Common myeloid progenitor, CD34-positive (primary cell): ENCODE measurements at regions not wholly inside any gene's neighbourhood (a gene's known extent, or its start where the extent isn't known, plus 50 kb on each side); places are given as distances from the start of the nearest gene placed in this dataset.
"Not testable (repeated sequence)": the region's sequence is repeated elsewhere in the genome, so short reads cannot be mapped to it uniquely, and the experiment has no call there.

Experiments used
- CTCF ChIA-PET: fragments of 350-600 bp; sonication (Branson Sonifier 250); formaldehyde crosslinking; loops from one replicate; lab custom pipeline; 2021; ENCODE audit warnings: antibody characterized with exemption; lab: Charles Lee
- POLR2A ChIA-PET: fragments of 350-600 bp; sonication (Branson Sonifier 250); formaldehyde crosslinking; loops from one replicate; lab custom pipeline; 2021; ENCODE audit warnings: antibody characterized with exemption; lab: Charles Lee
- DNase-seq, 3 donors: peaks; one replicate each; pipeline versions ENCODE4 v3.0.0 to v3.0.0-alpha.2; 2013
- H3K27ac ChIP-seq, 2 experiments: 1 replicate in 1 of 2; 2 replicates in 1 of 2; pipeline ENCODE4 v1.7.0; 2013; ENCODE audit warnings: inconsistent platforms in 2 of 2, low read length in 2 of 2, mild to moderate bottlenecking in 2 of 2, low read depth in 1 of 2, moderate library complexity in 1 of 2; ENCODE audit not compliant: severe bottlenecking in 2 of 2, insufficient read depth in 1 of 2, poor library complexity in 1 of 2
- H3K27me3 ChIP-seq, 5 experiments: replicated peaks in 2 of 5; 1 replicate in 3 of 5; 2 replicates in 2 of 5; pipeline versions ENCODE4 v1.6.1 to v1.7.0; 2013; ENCODE audit warnings: low read length in 4 of 5, mild to moderate bottlenecking in 2 of 5, moderate library complexity in 2 of 5, inconsistent platforms in 1 of 5; ENCODE audit not compliant: insufficient read depth in 5 of 5, control insufficient read depth in 4 of 5
- H3K36me3 ChIP-seq, 4 experiments: 1 replicate in 2 of 4; 2 replicates in 2 of 4; pipeline versions ENCODE4 v1.6.1 to v1.7.0; 2013; ENCODE audit warnings: low read length in 3 of 4, control low read depth in 1 of 4, mild to moderate bottlenecking in 1 of 4; ENCODE audit not compliant: control insufficient read depth in 4 of 4, insufficient read depth in 4 of 4
- H3K4me1 ChIP-seq, 4 experiments: 1 replicate in 3 of 4; 2 replicates in 1 of 4; pipeline versions ENCODE4 v1.6.1 to v1.7.1; 2013; ENCODE audit warnings: low read length in 3 of 4, mild to moderate bottlenecking in 3 of 4, control low read depth in 1 of 4, inconsistent platforms in 1 of 4, moderate library complexity in 1 of 4; ENCODE audit not compliant: control insufficient read depth in 4 of 4, insufficient read depth in 4 of 4; ENCODE audit errors: control extremely low read depth in 1 of 4
- H3K4me3 ChIP-seq, 7 experiments: 1 replicate in 4 of 7; 2 replicates in 3 of 7; pipeline versions ENCODE4 v1.5.1 to v1.7.0; 2013; ENCODE audit warnings: mild to moderate bottlenecking in 7 of 7, low read length in 6 of 7, moderate library complexity in 6 of 7, inconsistent platforms in 2 of 7, low read depth in 2 of 7, control low read depth in 1 of 7; ENCODE audit not compliant: insufficient read depth in 4 of 7, control insufficient read depth in 1 of 7; ENCODE audit errors: extremely low read depth in 1 of 7
- H3K9me3 ChIP-seq, 5 experiments: 1 replicate in 4 of 5; 2 replicates in 1 of 5; pipeline versions ENCODE4 v1.6.1 to v1.7.1; 2013; ENCODE audit warnings: low read length in 4 of 5, mild to moderate bottlenecking in 2 of 5, inconsistent platforms in 1 of 5, low read depth in 1 of 5, moderate library complexity in 1 of 5; ENCODE audit not compliant: control insufficient read depth in 4 of 5, insufficient read depth in 2 of 5; ENCODE audit errors: control extremely low read depth in 1 of 5
- WGBS: methylation state at CpG from one replicate; pipeline ENCODE4 v1.1.5; 2013; ENCODE audit not compliant: insufficient coverage; 5-methylcytosine and 5-hydroxymethylcytosine counted together

GRCh38 chr10:117856426-117856825 is 190.3 kb downstream of the RAB11FIP2 start:
- H3K27ac ChIP-seq, H3K36me3 ChIP-seq, H3K4me3 ChIP-seq, CTCF ChIA-PET, H3K4me1 ChIP-seq, DNase-seq, POLR2A ChIA-PET, H3K9me3 ChIP-seq: not testable (repeated sequence)
- H3K27me3 ChIP-seq = peaks cover 0 to 10% (median 5%) of the 10 kb centered on the region in 5 experiments
- no CpG with 5 or more reads among the region's 1 CpG for WGBS

GRCh38 chr10:117860135-117860534 is 186.6 kb downstream of the RAB11FIP2 start:
- Histone ChIP-seq H3K27ac (no peak overlapping the region), H3K4me3 (no peak overlapping the region), H3K27me3 (peaks cover 0 to 9% (median 4%) of the 10 kb centered on the region in 5 experiments), H3K9me3 (peaks cover 0 to 4% (median 0%) of the 10 kb centered on the region in 5 experiments), H3K36me3 (no peaks in the 10 kb centered on the region), H3K4me1 (no peaks in the 10 kb centered on the region)
- ChIA-PET POLR2A (interaction anchor here (0.6 kb wide), 1 partner anchor 518 kb away, joined by 5 read pairs; no protein-coding TSS in a partner anchor), CTCF (interaction anchor here (0.9 to 4.3 kb wide), 3 partner anchors 36 to 381 kb away, joined by 3 to 22 read pairs (median 3); no protein-coding TSS in a partner anchor)
- WGBS = 94% methylated on average over 4 of the region's 5 CpGs
- no peak for DNase-seq

- H3K4me3 ChIP-seq = no peak overlapping the region
- no peak overlapping the region for H3K27ac ChIP-seq
- CTCF ChIA-PET = interaction anchor here (0.9 to 4.3 kb wide), 3 partner anchors 35 to 381 kb away, joined by 3 to 22 read pairs (median 3); no protein-coding TSS in a partner anchor
- peaks cover 0 to 3% (median 0%) of the 10 kb centered on the region in 5 experiments for H3K9me3 ChIP-seq
- H3K4me1 ChIP-seq = no peaks in the 10 kb centered on the region
- peak; percentile 6 to 31 (median 28) for DNase-seq
- H3K27me3 ChIP-seq = peaks cover 0 to 12% (median 2%) of the 10 kb centered on the region in 5 experiments
- POLR2A ChIA-PET = interaction anchor here (0.6 kb wide), 1 partner anchor 517 kb away, joined by 5 read pairs; no protein-coding TSS in a partner anchor
- H3K36me3 ChIP-seq = no peaks in the 10 kb centered on the region
Measured at GRCh38 chr10:117860823-117861222, 185.9 kb downstream of the RAB11FIP2 start.

GRCh38 chr10:117861329-117861728 is 185.4 kb downstream of the RAB11FIP2 start:
- no peak overlapping the region for H3K4me3 ChIP-seq
- peaks cover 0 to 11% (median 2%) of the 10 kb centered on the region in 5 experiments for H3K27me3 ChIP-seq
- ChIA-PET POLR2A (no interaction called here), CTCF (interaction anchor here (1.3 to 4.3 kb wide), 2 partner anchors 365 to 380 kb away, joined by 3 to 22 read pairs; no protein-coding TSS in a partner anchor)
- WGBS = 95% methylated on average over 3 of the region's 4 CpGs
- no peaks in the 10 kb centered on the region for H3K9me3 ChIP-seq
- H3K36me3 ChIP-seq = no peaks in the 10 kb centered on the region
- H3K27ac ChIP-seq = no peak overlapping the region
- DNase-seq = no peak
- no peaks in the 10 kb centered on the region for H3K4me1 ChIP-seq

GRCh38 chr10:117863771-117864170 is 183.0 kb downstream of the RAB11FIP2 start:
- Histone ChIP-seq H3K36me3 (no peaks in the 10 kb centered on the region), H3K4me1 (no peaks in the 10 kb centered on the region), H3K27ac (no peak overlapping the region), H3K27me3 (peaks cover 0 to 12% (median 2%) of the 10 kb centered on the region in 5 experiments), H3K4me3 (no peak overlapping the region), H3K9me3 (no peaks in the 10 kb centered on the region)
- POLR2A ChIA-PET = no interaction called here
- WGBS = 93% methylated on average over 2 of the region's 2 CpGs
- CTCF ChIA-PET = no interaction called here
- no peak for DNase-seq

GRCh38 chr10:117865945-117866344 is 180.8 kb downstream of the RAB11FIP2 start:
- CTCF ChIA-PET = no interaction called here
- Histone ChIP-seq H3K4me3 (no peak overlapping the region), H3K4me1 (no peaks in the 10 kb centered on the region), H3K27ac (no peak overlapping the region), H3K36me3 (no peaks in the 10 kb centered on the region), H3K9me3 (no peaks in the 10 kb centered on the region), H3K27me3 (peaks cover 0 to 21% (median 4%) of the 10 kb centered on the region in 5 experiments)
- no CpG with 5 or more reads among the region's 4 CpGs for WGBS
- no peak for DNase-seq
- POLR2A ChIA-PET = no interaction called here

GRCh38 chr10:117868151-117868550 is 178.6 kb downstream of the RAB11FIP2 start:
- Histone ChIP-seq H3K27ac (no peak overlapping the region), H3K27me3 (peaks cover 0 to 24% (median 4%) of the 10 kb centered on the region in 5 experiments), H3K9me3 (no peaks in the 10 kb centered on the region), H3K36me3 (no peaks in the 10 kb centered on the region), H3K4me3 (no peak overlapping the region), H3K4me1 (no peaks in the 10 kb centered on the region)
- no peak for DNase-seq
- POLR2A ChIA-PET = no interaction called here
- CTCF ChIA-PET = no interaction called here
- 100% methylated on average over 8 of the region's 9 CpGs for WGBS
